HG03103 (cell line): ENCODE measurements at regions not wholly inside any gene's neighbourhood (a gene's known extent, or its start where the extent isn't known, plus 50 kb on each side); places are given as distances from the start of the nearest gene placed in this dataset.
"Not testable (repeated sequence)": the region's sequence is repeated elsewhere in the genome, so short reads cannot be mapped to it uniquely, and the experiment has no call there.

Source experiments
- ATAC-seq: cut with Tn5 transposase; IDR thresholded peaks from one replicate; pipeline ENCODE4 v1.9.1; 2021; ENCODE audit warnings: low read depth; ENCODE audit not compliant: unreplicated experiment

GRCh38 chr3:20930034-20930433, 744.0 kb upstream of the SGO1 start:
- ATAC-seq = no peak

GRCh38 chr3:20924646-20925385, 738.8 kb upstream of the SGO1 start:
- ATAC-seq = no peak

GRCh38 chr3:20921112-20921511, 735.1 kb upstream of the SGO1 start:
- ATAC-seq = not testable (repeated sequence)

- no peak for ATAC-seq
These were observed 731.1 kb upstream of the SGO1 start for GRCh38 chr3:20916951-20917606.

- no peak for ATAC-seq
These were observed 728.3 kb upstream of the SGO1 start for GRCh38 chr3:20914310-20914709.

- ATAC-seq = no peak
These were observed 726.4 kb upstream of the SGO1 start for GRCh38 chr3:20912406-20912805.

GRCh38 chr3:20909511-20909910, 723.5 kb upstream of the SGO1 start:
- ATAC-seq = no peak

- ATAC-seq = no peak
These were observed 719.3 kb upstream of the SGO1 start for GRCh38 chr3:20905210-20905805.

- no peak for ATAC-seq
These were observed 718.7 kb upstream of the SGO1 start for GRCh38 chr3:20904671-20905070.

- ATAC-seq = no peak
These were observed 713.0 kb upstream of the SGO1 start for GRCh38 chr3:20898962-20899361.

GRCh38 chr3:20890111-20890519, 704.1 kb upstream of the SGO1 start:
- no peak for ATAC-seq

GRCh38 chr3:20878691-20879090, 692.7 kb upstream of the SGO1 start:
- ATAC-seq = no peak

GRCh38 chr3:20873235-20873634, 687.2 kb upstream of the SGO1 start:
- no peak for ATAC-seq

- ATAC-seq = no peak
These were observed 684.3 kb upstream of the SGO1 start for GRCh38 chr3:20870106-20870899.

GRCh38 chr3:20865803-20866202, 679.8 kb upstream of the SGO1 start:
- no peak for ATAC-seq

GRCh38 chr3:20861454-20861853, 675.4 kb upstream of the SGO1 start:
- no peak for ATAC-seq

GRCh38 chr3:20857636-20858035, 671.6 kb upstream of the SGO1 start:
- no peak for ATAC-seq

- no peak for ATAC-seq
These were observed 667.9 kb upstream of the SGO1 start for GRCh38 chr3:20853890-20854289.

GRCh38 chr3:20852712-20853111, 666.7 kb upstream of the SGO1 start:
- ATAC-seq = no peak

- no peak for ATAC-seq
These were observed 664.0 kb upstream of the SGO1 start for GRCh38 chr3:20849975-20850374.

- ATAC-seq = no peak
These were observed 660.8 kb upstream of the SGO1 start for GRCh38 chr3:20846832-20847231.
